Cardiac septum (tissue), 1 donor: ENCODE measurements at regions not wholly inside any gene's neighbourhood (a gene's known extent, or its start where the extent isn't known, plus 50 kb on each side); places are given as distances from the start of the nearest gene placed in this dataset.
"Not testable (repeated sequence)": the region's sequence is repeated elsewhere in the genome, so short reads cannot be mapped to it uniquely, and the experiment has no call there.

Source experiments
- DNase-seq: peaks from one replicate; pipeline ENCODE4 v3.0.0-alpha.2; 2020; ENCODE audit warnings: low spot score
- intact Hi-C: fragments of 100-400 bp; cut with DNase I; formaldehyde crosslinking; loops from one replicate; pipeline ENCODE4 v1.14.0; 2022
- donor health status: DM: no; HTN: no; CAD: no.

DNA sequence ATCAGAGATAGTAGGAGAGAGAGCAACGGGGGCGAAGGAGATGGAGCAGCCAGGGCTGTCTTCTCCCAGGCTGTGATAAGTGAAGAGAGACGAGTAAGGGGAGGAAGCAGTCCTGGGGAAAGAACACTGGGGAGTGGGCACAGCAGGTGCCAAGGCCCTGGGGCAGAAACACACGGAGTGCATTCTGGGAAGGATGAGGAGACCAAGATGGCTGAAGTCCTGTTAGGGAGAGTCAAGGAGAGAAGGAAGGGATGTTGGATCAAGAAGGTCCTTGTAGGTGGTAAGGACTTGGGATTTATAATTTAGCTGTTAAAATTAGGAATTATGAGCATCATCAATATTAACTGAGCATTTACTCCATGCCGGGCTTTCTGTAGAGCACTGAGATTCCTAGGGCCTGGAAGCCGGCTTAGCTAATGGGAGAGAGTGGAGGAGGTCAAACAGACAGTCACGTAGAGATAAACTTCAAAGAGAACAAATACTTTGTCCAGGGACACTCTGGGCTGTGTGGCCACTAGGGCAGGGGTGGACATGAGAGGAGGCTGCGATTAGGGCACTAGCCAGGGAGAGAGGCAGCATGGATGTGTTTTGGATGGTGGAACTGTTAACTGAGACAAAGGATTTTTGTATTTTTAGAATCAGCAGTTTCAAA lies 134.2 kb upstream of the PEG3 start:
- intact Hi-C loops, result no loop called here
- no peak for DNase-seq

DNA sequence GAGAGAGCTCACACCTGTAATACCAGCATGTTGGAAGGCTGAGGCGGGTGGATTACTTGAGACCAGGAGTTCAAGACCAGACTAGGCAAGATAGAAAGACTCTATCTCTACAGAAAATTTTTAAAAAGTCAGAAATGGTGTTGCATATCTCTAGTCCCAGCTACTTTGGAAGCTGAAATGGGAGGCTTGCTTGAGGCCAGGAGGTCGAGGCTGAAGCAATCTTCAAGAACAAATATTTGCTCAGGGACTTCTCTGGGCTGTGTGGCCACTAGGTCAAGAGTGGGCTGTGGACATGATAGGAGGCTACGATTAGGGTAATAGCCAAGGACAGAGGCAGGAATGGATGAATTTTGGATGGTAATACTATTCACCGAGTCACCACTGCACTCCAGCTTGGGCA lies 135.8 kb upstream of the PEG3 start:
- no peak for DNase-seq
- intact Hi-C loops, result no loop called here

DNA sequence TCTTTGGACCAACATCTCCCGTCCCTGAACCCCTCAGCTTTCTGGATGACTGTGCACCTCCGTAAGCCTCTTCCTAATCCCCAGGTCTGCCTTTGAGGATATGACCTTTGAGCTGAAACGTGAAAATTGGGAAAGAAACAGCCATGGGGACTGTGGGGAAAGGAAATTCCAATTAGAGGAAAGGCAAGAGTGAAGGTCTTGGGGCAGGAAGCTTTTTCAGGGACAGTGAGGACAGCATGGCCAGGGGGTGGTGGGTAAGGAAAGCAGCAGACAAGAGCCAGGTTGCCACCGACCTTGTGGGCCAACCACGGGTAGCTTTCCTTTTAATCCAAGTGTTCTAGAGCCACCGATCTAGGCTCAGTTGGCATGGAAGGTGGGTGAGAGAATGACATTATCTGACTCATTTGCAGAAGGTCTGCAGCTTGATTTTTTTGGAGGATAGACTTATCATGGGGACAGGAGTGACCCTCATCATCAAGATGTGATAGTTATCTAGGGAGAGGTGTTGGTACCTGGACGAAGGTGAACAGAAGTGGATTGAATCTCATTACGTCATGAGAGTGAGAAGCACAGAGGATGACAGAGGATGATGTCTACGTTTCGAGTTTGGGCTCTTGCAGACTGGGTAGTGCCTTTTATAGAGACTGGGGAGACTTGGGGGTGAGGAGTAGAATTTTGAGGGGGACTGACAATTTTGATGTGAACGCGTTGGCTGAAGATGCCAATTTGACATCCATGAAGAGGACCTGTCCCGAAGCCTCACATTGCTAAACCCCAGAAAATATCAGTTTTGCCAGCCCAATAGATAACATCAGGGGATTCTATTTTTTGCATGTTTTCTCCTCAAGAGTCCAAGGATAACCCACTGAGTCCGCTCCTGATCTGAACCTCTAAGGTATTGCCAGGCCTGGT lies 136.7 kb upstream of the PEG3 start:
- intact Hi-C loops, result no loop called here
- DNase-seq, result no peak

DNA sequence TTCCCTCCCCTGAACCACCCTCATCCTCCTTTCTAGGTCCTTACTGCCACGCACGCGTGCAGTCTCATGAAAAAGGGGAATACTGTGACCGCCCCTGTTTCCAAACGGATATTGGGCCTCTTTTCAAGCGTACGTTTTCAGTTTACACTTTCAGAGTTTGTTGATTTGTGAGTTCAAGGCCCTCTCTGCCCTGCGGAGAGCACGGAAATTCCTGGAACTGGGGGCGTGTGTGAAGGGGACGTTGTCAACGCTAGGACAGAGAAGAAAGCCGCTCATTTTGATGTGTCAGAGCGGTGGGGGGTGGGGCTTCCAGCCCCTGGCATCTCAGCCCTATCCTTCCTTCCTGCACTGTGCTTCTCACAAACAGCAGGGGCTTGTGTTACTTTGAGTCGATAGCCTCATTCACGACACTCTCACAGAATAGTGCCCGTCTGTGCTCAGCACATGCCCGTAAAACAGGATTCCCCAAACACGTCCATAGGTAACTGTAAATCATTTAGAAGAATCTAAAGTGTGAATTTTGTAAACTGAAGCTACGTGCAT lies 137.6 kb upstream of the PEG3 start:
- DNase-seq, result no peak

DNA sequence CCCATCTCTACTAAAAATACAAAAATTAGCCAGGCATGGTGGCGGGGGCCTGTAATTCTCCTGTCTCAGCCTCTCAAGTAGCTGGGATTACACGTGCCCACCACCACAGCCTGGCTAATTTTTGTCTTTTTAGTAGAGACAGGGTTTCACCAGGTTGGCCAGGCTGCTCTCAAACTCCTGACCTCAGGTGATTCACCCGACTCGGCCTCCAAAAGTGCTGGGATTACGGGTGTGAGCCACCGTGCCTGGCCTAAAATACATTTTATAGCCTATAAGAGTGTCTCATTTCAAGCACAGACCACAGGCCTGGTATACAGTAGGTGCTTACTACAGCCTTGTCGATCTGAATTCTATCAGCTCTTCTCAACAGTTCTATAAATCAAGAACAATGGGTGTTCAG lies 139.5 kb upstream of the USP29 start:
- DNase-seq, intact Hi-C loops: not testable (repeated sequence)

More for the DNA sequence above, 137.6 kb upstream of the PEG3 start:
- intact Hi-C loops, result no loop called here

DNA sequence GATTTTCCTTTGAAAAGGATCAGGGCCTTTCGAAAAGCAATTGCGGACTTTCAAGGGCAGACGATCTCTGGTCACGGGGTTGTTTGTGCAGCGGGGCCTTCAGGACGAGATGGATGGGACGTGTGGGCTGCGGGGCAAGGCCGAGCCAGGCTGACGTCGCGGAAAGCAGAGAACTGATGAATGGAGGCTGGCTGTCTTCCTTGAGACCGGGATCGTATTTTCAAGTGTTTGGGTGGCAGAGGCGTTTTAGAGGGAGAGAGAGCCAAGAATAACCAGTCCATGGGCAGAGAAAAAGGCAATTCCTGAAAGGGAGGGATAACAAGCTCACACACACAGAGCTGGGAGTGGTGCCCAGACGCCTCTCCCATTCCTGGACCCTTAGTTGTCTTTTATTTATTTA lies 138.9 kb upstream of the USP29 start:
- intact Hi-C loops, result no loop called here
- DNase-seq, result no peak

DNA sequence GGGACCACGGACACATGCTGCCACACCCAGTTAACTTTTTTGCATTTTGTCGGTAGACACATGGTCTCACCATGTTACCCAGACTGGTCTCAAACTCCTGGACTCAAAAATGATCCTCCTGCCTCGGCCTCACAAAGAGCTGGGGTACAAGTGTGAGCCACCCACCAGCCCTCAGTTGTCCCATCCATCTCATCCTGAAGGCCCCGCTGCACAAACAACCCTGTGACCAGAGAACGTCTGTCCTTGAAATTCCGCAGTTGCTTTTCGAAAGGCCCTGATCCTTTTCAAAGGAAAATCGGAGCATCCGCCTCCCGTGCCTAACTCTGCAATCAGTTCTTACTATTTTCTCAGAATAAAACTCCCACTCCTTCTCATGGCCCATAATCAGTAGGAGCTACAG lies 138.3 kb upstream of the USP29 start:
- DNase-seq, intact Hi-C loops: not testable (repeated sequence)

DNA sequence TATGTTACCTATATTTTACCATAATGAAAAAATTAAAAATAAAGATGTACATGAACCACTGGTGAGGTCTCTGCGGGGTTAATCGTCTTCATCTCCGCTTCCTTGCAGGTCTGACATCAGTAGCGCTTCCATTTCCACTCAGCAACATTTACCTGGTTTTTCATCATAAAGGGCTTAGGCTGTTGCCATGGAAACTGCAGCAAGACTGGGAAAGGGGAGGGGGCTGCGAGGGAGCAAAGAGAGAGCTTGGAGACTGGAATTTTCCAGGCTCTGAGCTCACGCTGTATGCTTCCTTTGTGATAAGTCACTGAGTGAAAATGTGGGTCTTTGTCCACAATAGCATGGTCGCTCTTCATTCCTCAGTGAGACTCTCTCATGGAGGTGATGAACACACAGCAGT lies 136.6 kb upstream of the USP29 start:
- intact Hi-C loops, result no loop called here
- no peak for DNase-seq

DNA sequence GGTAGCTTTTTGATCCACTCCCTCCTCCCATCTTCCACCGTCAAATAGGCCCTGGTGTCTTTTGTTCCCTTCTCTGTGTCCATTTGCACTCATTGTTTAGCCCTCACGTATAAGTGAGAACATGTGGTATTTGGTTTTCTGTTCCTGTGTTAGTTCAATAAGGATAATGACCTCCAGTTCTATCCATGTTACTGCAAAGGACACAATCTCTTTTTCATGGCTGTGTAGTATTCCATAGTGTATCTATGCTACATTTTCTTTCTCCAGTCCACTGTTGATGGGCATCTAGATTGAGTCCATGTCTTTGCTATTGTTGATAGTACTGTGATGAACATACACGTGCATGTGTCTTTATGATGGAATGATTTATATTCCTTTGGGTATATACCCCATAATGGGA lies 136.0 kb upstream of the USP29 start:
- no peak for DNase-seq
- intact Hi-C loops, result no loop called here

DNA sequence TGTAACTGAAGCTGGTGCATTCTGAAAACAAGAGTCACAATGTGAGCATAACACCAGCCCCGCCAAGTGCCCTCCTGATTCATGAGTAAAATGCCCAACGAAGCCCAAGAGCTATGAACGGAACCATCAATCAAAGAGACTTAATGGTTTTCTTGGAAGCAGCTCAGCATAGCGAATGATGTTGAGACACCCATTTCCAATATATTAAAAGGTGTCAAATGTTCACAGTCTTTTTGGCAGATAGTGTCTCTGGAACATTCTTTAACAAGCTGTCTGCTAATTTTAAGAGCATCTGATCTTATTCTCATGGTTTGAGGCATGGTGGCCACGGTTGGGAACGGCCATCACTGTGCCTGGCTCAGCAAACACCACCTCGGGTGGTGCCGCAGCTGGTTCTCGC lies 133.4 kb upstream of the USP29 start:
- intact Hi-C loops, result no loop called here

DNA sequence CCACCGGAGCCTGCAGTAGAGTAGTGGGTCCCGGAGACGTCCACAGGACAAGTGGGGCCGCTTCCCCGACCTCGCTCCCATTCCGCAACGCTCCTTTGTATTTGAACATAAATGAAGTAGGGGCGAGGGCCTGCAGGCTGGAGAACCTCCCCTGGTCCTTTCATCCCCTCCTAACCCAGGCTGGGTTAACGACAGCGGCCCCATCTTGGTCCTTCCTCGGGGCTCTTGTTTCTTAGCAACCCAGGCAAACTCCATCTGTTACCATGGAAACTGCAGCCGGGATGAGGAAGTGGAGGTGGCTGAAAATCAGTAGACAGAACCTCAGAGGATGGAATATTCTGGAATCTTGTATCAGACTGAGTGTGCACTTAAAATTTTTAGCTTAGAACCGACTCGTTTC lies 132.6 kb upstream of the USP29 start:
- intact Hi-C loops, result no loop called here

More for the DNA sequence above, 133.4 kb upstream of the USP29 start:
- no peak for DNase-seq

DNA sequence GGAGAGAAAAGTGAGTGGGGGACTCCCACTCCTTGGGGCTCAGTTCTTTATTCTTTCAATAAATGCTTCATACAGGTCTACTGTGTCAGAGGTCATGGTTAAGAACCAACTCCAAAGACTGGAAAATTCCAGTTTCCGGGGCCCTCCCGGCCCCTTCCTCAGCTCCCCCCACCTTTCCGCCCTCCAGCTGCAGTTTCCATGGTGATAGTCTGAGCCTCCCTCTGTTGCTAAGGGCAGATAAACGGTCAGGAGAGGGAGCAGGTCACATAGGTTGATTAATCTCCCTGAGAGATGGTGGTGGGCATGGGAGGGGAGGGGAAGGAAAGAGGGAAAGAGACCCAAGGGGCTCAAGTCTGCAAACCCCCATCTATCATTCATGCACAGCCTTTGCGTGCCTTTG lies 131.5 kb upstream of the USP29 start:
- intact Hi-C loops, result no loop called here
- no peak for DNase-seq

More for the DNA sequence above, 132.6 kb upstream of the USP29 start:
- DNase-seq, result no peak

DNA sequence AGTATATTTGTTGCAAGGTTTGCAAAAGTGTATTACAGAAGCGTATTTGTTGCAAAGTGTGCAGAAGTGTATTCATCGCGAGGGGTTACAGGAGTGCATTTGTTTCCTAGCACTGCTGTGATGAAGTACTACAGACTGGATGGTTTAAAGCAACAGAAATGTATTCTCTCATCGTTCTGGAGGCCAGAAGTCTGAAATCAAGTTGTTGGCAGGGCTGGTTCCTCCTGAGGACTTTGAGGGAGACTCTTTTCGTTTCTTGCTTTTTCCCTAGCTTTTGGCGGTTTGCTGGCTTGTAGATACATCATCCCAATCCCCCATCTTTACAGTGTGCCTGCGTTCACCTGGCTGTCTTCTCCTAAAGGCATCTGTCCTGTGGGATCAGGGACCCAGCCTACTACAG lies 127.9 kb upstream of the USP29 start:
- intact Hi-C loops, result no loop called here
- DNase-seq, result no peak

DNA sequence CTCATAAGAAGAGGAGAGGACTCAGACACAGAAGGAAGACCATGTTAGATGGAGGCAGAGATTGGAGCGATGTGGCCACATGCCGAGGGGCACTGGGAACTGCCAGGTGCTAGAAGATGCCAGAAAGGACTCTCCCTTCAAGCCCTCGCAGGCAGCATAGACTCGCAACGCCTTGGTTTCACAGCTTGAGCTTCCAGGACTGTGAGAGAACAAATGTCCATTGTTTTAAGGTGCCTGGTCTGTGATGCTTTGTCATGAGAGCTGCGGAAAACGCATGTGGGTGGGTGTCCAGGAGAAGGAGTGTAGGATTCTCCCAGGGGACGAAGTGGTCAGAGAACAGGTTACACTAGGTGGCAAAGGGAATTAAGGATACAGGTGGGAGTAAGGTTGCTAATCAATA lies 125.9 kb upstream of the USP29 start:
- intact Hi-C loops, result no loop called here
- peak; percentile 38 for DNase-seq

DNA sequence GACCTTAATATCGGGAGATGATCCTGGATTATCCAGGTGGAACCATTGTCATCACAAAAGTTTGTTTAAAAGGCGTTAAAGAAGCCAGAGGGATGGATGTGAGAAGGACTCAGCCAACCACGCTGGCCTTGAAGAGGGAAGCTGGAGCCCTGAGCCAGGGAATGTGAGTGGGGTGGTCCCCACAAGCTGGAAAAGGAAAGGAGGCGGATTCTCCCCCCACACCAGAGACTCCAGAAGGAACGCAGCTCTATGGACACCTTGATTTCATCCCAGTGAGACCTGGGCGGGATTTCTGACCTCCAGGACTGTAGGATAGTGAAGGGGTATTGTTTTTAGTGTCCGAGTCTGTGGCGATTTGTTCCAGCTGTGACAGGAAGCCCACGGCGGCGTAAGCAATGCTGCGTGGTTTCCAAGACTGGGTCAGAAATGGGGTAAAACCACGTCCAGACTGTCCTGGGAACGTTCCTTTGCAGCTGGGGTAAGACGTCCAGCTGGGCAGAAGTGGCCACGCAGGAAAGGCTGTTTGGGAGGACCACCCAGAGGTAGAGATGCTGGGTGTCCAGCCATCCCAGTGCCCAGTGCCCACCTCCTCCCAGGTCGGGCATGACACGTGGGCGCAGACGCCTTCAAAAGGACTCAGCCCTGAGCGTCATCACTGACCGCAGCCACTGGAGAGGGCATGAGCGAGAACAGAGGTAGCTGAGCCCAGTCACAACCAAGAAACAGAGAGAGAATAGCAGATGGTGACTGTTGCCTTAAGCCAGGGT lies 125.4 kb upstream of the USP29 start:
- intact Hi-C loops, result no loop called here
- peak; percentile 4 for DNase-seq

DNA sequence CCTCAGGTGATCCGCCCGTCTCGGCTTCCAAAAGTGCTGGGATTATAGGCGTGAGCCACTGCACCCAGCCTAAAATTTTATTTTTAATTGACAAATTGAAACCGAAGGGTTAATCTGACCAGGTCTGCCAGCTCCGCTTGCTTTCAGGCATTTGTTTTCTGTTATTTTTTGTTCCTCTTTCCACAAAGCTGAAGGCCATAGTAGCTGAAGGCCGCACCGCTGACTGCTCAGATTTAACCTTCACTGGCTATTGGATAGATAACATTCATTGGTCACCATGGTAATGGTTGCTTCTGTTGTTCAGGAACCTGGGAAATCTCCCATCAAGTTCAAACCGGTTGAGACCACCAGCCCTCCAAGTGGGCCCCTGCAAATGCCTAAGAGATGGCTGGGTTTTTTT lies 124.5 kb upstream of the USP29 start:
- intact Hi-C loops, result no loop called here
- no peak for DNase-seq

DNA sequence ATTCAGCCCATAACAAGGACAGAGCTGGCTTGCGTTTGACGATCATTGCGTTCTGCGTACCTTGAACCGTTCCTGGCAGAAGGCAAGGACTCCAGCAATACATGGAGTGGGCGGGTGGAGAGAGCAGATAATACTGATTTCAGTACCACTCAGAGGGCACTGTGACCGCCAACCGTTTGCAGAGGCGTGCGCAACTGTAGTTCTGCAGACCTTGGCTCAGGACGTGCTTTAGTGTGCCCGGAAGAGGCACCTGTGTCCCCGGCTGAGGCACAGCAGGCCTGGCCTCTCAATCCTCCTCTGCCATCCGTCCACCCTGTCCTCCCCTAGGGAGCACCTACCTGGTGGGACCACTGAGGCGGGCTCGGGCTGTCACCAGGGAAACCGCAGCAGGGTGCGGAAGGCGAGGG lies 117.6 kb upstream of the USP29 start:
- DNase-seq, result no peak
- intact Hi-C loops, result no loop called here

DNA sequence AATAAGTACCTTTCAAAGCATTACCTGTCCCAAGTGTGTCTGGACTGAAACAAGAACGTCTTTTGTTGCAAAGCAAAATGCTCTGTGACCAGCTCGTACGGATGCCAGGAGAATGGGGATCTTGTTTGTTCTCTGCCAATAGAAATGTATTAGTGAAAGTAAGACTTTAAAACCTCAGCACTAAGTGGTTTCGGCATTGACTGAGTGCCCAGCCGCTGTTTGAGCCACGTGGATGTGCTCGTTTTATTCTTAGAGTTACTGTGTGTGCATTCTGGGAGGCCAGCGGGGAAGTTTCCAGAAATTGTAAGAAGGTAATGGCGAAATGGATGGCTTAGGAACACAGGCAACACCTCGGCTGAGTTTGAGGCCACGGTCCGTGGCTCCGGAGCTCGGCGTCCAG lies 117.1 kb upstream of the USP29 start:
- intact Hi-C loops, result no loop called here
- no peak for DNase-seq

DNA sequence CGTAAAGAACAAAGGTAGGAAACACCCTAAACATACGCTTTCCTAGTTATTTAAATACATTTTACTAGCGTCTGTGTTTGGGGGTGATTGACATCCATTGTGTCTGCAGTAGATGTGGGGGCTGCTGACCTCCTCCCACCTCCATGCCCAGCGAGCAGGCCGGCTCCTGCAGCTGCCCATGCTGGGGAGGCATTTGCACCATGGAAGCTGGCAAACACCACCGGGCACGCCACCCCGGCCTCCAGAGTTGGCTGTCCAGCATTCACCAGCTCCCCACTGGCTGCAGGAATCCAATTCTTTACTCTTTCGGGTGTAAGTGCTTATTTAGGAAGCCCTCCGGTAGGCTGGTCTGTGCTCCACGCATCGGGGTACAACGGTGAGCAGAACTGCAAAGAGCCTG lies 115.4 kb upstream of the USP29 start:
- no peak for DNase-seq
- intact Hi-C loops, result no loop called here

DNA sequence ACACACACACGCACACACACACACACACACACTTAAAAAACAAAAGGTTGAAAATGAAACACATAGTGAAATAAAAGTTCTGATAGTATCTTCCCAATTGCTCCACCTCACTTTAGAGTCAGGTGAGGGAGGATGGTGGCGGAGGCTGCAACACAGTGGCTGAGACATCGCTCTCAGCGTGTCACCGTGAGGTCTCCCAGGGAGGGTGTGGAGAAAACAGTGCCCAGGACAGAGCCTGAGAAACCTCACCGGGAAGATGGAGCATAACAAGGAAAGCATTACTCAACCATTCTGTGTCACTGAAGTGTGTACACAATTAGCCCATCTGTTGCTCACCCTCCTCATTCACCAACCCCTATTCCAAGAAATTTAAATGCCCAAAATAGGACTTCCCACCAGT lies 111.4 kb upstream of the USP29 start:
- no peak for DNase-seq
- intact Hi-C loops, result no loop called here
